ENCODE measurements at regions not wholly inside any gene's neighbourhood (a gene's known extent, or its start where the extent isn't known, plus 50 kb on each side); places are given as distances from the start of the nearest gene placed in this dataset.
"Not testable (repeated sequence)": the region's sequence is repeated elsewhere in the genome, so short reads cannot be mapped to it uniquely, and the experiment has no call there.

DNA sequence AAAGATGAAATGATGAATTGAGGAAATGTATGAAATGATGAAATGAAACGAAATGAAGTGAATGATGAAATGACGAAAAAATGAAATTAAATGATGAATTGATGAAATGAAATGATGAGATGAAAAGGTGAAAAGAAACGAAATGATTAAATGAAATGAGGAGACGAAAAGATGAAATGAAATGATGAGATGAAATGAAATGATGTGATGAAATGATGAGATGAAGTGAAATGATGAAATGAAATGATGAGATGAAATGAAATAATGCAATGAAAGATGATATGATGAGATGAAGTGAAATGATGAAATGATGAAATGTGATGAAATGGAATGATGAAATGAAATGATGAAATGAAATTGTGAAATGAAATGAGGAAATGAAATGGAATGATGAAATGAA lies 469.7 kb downstream of the FAM72C start:
- H3K9me3 Mint-ChIP-seq: peaks cover 18% of the 10 kb centered on the region
- H3K4me3 Mint-ChIP-seq; ATAC-seq (ENCODE audit: low read depth); CTCF ChIA-PET; H3K27me3 Mint-ChIP-seq; intact Hi-C loops (cut with micrococcal nuclease); H3K27ac Mint-ChIP-seq; DNase-seq; H3K36me3 Mint-ChIP-seq (ENCODE audit: low read depth); POLR2A ChIA-PET; H3K4me1 Mint-ChIP-seq: not testable (repeated sequence)

DNA sequence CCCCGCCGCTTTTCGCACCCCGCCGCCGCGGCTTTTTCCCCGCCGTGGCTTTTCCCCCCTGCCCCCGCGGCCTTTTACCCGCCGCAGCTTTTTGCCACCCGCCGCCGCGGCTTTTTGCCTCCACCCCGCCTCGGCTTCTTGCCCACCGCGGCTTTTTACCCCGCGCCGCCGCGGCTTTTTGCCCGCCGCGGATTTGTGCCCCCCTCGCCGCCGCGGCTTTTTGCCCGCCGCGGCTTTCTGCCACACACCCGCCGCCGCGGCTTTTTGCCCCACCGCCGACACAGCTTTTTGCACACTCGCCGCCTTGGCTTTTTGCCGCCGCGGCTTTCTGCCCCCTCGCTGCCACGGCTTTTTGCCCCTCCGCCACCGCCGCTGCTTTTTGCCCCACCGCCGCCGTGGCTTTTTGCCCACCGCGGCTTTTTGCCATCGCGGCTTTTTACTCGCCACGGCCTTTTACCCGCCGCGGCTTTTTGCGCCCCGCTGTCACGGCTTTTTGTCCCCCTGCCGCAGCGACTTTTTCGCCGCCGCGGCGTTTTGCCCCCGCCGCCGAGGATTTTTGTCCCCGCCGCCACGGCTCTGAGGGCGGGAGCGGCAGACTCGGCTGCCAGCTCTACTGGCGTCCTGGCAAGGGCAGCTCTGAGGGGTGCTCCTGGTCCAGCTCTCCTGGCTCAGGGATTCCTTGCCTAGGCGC lies 473.6 kb downstream of the FAM72C start:
- H3K9me3 Mint-ChIP-seq; H3K4me1 Mint-ChIP-seq; intact Hi-C loops (cut with micrococcal nuclease); POLR2A ChIA-PET; H3K27ac Mint-ChIP-seq; H3K27me3 Mint-ChIP-seq; H3K36me3 Mint-ChIP-seq (ENCODE audit: low read depth); ATAC-seq (ENCODE audit: low read depth); CTCF ChIA-PET: not testable (repeated sequence)
- peak overlapping the region; percentile 24 for H3K4me3 Mint-ChIP-seq
- DNase-seq: peak; percentile 23

DNA sequence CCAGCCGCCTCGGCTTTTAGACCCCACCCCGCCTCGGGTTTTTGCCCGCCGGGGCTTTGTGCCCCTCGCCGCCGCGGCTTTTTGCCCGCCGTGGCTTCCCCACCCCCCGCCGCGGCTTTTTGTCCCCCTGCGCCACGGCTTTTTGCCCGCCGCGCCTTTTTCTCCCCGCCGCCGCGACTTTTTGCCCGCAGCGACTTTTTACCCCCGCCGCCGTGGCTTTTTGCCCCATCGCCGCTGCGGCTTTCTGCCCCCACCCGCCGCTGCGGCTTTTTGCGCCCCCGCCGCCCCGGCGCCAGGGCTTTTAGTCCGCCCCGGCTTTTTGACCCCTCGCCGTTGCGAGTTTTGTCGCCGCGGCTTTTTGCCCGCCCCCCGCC lies 474.4 kb downstream of the FAM72C start:
- H3K36me3 Mint-ChIP-seq (ENCODE audit: low read depth): peaks cover 2% of the 10 kb centered on the region
- H3K9me3 Mint-ChIP-seq: peaks cover 2% of the 10 kb centered on the region
- H3K4me3 Mint-ChIP-seq: no peak overlapping the region
- no peaks in the 10 kb centered on the region for H3K4me1 Mint-ChIP-seq
- ATAC-seq (ENCODE audit: low read depth) (no peak), DNase-seq (no peak)
- POLR2A ChIA-PET: no interaction called here
- no peak for TF ChIP-seq CTCF (IDR thresholded peaks at IDR 0.05)
- H3K27me3 Mint-ChIP-seq: peaks cover 4% of the 10 kb centered on the region
- no peak overlapping the region for H3K27ac Mint-ChIP-seq
- CTCF ChIA-PET: no interaction called here
- intact Hi-C loops (cut with micrococcal nuclease): no loop called here

DNA sequence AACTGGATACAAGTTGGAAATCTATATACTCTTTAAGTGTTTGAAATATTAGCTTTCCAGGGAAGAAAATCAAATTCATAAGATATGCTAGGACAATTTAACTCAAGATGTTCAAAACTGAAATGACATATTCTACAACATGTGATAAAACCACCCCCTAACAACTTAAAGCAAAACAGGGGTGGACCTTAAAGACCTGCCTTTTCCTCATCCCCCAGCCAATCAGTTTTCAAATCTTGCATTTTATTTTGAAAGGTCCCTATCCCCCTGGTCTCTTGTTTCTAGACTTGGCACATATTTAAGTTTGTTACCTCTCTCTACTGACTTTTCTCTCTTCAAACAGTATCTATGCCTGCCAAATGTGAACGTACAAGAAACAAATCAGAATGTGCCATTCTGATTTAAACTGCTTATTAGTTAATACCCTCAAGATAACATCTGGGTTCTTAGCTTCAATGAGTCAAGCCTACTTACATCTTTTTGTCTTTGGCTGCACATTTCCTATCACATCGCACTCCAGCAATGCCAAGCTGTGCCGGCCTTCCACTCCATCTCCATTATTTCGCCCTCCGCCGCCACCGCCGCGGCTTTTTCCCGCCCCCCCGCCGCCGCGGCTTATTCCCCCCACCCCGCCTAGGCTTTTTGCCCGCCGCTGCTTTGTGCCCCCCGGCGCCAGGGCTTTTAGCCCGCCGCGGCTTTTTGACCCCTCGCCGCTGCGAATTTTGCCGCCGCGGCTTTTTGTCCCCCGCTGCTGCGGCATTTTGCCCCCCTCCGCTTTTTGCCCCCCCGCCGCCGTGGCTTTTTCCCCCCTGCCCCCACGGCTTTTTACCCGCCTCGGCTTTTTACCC lies 475.0 kb downstream of the FAM72C start:
- DNase-seq; H3K4me3 Mint-ChIP-seq; H3K36me3 Mint-ChIP-seq (ENCODE audit: low read depth); H3K9me3 Mint-ChIP-seq; CTCF ChIA-PET; H3K27ac Mint-ChIP-seq; H3K27me3 Mint-ChIP-seq; ATAC-seq (ENCODE audit: low read depth); intact Hi-C loops (cut with micrococcal nuclease); POLR2A ChIA-PET; H3K4me1 Mint-ChIP-seq: not testable (repeated sequence)
